HepG2 (cell line): ENCODE measurements at regions not wholly inside any gene's neighbourhood (a gene's known extent, or its start where the extent isn't known, plus 50 kb on each side); places are given as distances from the start of the nearest gene placed in this dataset.

Experiments
- HDAC1 ChIP-seq: sonication (generic); formaldehyde crosslinking; IDR thresholded peaks from 2 replicates; pipeline ENCODE4 v1.5.1; 2020; ENCODE audit warnings: mild to moderate bottlenecking, missing genetic modification reagents
- HNRNPUL1 ChIP-seq: fragments of 200-400 bp; formaldehyde crosslinking; IDR thresholded peaks from 2 replicates; pipeline ENCODE4 v1.6.1; 2017; ENCODE audit warnings: low read depth, mild to moderate bottlenecking, low read length, moderate library complexity
- IKZF1 ChIP-seq: fragments of 450-650 bp; IDR thresholded peaks from 2 replicates; pipeline ENCODE4 v1.7.1; 2016
- REST ChIP-seq, 2 experiments: IDR thresholded peaks; 2 replicates each; pipeline ENCODE4 v1.6.1; 2011 to 2012; ENCODE audit warnings: low read length in 2 of 2, borderline replicate concordance in 1 of 2, low read depth in 1 of 2, mild to moderate bottlenecking in 1 of 2, moderate library complexity in 1 of 2
- SIN3B ChIP-seq: fragments of 150-350 bp; IDR thresholded peaks from 2 replicates; pipeline ENCODE4 v1.6.1; 2014; ENCODE audit warnings: low read length
- SMC3 ChIP-seq: IDR thresholded peaks from 2 replicates; pipeline ENCODE4 v1.6.1; 2011; ENCODE audit warnings: low read length, improper control_type of control experiment
- ZNF329 ChIP-seq: sonication (generic); formaldehyde crosslinking; IDR thresholded peaks from 2 replicates; pipeline ENCODE4 v1.9.0; 2021; ENCODE audit warnings: low read depth, mild to moderate bottlenecking, missing genetic modification reagents
- ZNF432 ChIP-seq: sonication (generic); formaldehyde crosslinking; IDR thresholded peaks from 2 replicates; pipeline ENCODE4 v1.5.0; 2020; ENCODE audit warnings: missing genetic modification reagents, mild to moderate bottlenecking, borderline replicate concordance
- ZNF614 ChIP-seq: IDR thresholded peaks from 2 replicates; pipeline ENCODE4 v1.6.1; 2018; ENCODE audit warnings: missing biosample characterization, missing genetic modification reagents, inconsistent platforms, borderline replicate concordance
- ZNF83 ChIP-seq: sonication (generic); formaldehyde crosslinking; IDR thresholded peaks from 2 replicates; pipeline ENCODE4 v1.4.0; 2020; ENCODE audit warnings: missing genetic modification reagents, mild to moderate bottlenecking, borderline replicate concordance
- ZSCAN12 ChIP-seq: sonication (generic); formaldehyde crosslinking; IDR thresholded peaks from 2 replicates; pipeline ENCODE4 v1.9.0; 2021; ENCODE audit warnings: mild to moderate bottlenecking, missing genetic modification reagents
- TF ChIP-seq, protein P1 (sequence below): sonication (generic); IDR thresholded peaks from 2 replicates; pipeline ENCODE4 v1.6.1; 2016; ENCODE audit warnings: low read depth, borderline replicate concordance
- TF ChIP-seq, protein P2 (sequence below): IDR thresholded peaks from 2 replicates; pipeline ENCODE4 v1.6.1; 2016; ENCODE audit warnings: mild to moderate bottlenecking, missing biosample characterization, missing genetic modification reagents
- TF ChIP-seq, protein P3 (sequence below): sonication (generic); formaldehyde crosslinking; IDR thresholded peaks from 2 replicates; pipeline ENCODE4; 2020; ENCODE audit warnings: missing genetic modification reagents, mild to moderate bottlenecking, borderline replicate concordance

- TF ChIP-seq, protein P1, sequence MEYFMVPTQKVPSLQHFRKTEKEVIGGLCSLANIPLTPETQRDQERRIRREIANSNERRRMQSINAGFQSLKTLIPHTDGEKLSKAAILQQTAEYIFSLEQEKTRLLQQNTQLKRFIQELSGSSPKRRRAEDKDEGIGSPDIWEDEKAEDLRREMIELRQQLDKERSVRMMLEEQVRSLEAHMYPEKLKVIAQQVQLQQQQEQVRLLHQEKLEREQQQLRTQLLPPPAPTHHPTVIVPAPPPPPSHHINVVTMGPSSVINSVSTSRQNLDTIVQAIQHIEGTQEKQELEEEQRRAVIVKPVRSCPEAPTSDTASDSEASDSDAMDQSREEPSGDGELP: no peak
- no peak for TF ChIP-seq IKZF1
- no peak for TF ChIP-seq ZNF83 (CRISPR knock-in tag)
- no peak for TF ChIP-seq ZNF329 (CRISPR knock-in tag)
- TF ChIP-seq ZSCAN12: no peak
- TF ChIP-seq HNRNPUL1: no peak
- TF ChIP-seq ZNF614: no peak
- no peak for TF ChIP-seq HDAC1
- no peak for TF ChIP-seq SMC3
- no peak for TF ChIP-seq ZNF432 (CRISPR knock-in tag)
- no peak for TF ChIP-seq SIN3B
- TF ChIP-seq, protein P2, sequence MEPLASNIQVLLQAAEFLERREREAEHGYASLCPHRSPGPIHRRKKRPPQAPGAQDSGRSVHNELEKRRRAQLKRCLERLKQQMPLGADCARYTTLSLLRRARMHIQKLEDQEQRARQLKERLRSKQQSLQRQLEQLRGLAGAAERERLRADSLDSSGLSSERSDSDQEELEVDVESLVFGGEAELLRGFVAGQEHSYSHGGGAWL (CRISPR knock-in tag): no peak
- no peak for TF ChIP-seq REST (IDR thresholded peaks at IDR 0.05; ENCODE audit: borderline replicate concordance in 1 of 2, low read depth in 1 of 2, low read length in 2 of 2)
- TF ChIP-seq, protein P3, sequence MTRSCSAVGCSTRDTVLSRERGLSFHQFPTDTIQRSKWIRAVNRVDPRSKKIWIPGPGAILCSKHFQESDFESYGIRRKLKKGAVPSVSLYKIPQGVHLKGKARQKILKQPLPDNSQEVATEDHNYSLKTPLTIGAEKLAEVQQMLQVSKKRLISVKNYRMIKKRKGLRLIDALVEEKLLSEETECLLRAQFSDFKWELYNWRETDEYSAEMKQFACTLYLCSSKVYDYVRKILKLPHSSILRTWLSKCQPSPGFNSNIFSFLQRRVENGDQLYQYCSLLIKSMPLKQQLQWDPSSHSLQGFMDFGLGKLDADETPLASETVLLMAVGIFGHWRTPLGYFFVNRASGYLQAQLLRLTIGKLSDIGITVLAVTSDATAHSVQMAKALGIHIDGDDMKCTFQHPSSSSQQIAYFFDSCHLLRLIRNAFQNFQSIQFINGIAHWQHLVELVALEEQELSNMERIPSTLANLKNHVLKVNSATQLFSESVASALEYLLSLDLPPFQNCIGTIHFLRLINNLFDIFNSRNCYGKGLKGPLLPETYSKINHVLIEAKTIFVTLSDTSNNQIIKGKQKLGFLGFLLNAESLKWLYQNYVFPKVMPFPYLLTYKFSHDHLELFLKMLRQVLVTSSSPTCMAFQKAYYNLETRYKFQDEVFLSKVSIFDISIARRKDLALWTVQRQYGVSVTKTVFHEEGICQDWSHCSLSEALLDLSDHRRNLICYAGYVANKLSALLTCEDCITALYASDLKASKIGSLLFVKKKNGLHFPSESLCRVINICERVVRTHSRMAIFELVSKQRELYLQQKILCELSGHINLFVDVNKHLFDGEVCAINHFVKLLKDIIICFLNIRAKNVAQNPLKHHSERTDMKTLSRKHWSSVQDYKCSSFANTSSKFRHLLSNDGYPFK (CRISPR knock-in tag): no peak
Observed at GRCh38 chr18:44626807-44627206, 53.9 kb upstream of the SETBP1 start (continued).
